GM21717 (cell line): ENCODE measurements at regions not wholly inside any gene's neighbourhood (a gene's known extent, or its start where the extent isn't known, plus 50 kb on each side); places are given as distances from the start of the nearest gene placed in this dataset.

Experiments used
- ATAC-seq: cut with Tn5 transposase; IDR thresholded peaks from one replicate; pipeline ENCODE4 v1.9.1; 2021; ENCODE audit warnings: mild to moderate bottlenecking, moderate library complexity; ENCODE audit not compliant: unreplicated experiment

DNA sequence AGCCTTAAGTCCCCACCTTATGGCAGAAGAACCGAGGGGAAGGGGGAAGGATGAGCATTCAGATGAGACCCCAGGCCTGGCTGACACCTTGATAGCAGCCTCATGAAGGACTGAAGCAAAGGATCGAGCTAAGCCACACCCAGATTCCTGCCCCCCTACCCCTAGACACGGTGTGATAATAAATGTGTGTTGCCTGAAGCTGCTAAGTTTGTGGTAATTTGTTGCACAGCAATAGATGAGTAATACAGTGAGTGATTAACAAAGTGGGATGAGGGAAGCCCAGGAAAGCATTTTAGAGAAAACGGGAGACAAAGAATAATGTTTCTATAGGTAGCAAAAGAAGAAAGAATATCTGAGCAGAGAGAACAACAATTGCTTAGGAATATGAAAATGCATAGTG, 404.2 kb downstream of the MID1IP1 start:
- no peak for ATAC-seq

DNA sequence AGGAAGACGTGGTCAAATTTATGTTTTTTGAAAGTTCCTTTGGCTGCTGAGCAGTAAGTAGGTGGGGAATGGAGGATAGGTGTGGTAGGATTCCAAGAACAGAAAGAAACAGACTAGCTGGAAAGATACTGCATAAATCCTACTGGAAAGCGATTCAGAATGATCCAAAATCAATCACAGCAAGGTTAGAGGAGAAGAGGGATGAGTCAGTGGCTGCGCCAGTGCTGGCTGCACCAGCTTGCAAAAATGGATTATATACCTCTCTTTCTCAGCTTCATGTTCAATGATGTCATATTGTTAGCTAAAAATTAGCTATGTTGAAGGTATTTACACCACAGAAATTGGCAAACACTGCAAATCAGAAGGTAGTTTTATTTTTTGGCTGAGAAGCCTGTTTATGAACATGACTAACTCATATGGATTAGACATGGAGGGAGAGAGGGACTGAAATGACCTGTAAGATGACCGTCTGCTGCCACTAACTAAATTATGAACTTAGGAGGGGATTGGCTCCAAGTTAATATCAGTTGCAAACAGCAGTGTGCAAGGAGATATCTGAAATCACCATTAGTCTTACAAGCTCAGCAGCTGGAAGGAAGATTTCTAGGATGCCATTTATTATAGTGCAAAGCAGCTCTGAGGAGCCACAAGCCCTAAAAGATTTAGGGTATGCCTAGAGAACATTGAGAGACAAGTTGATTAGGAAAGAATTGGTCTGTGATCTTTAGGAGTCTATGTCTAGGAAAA, 405.3 kb downstream of the MID1IP1 start:
- no peak for ATAC-seq

DNA sequence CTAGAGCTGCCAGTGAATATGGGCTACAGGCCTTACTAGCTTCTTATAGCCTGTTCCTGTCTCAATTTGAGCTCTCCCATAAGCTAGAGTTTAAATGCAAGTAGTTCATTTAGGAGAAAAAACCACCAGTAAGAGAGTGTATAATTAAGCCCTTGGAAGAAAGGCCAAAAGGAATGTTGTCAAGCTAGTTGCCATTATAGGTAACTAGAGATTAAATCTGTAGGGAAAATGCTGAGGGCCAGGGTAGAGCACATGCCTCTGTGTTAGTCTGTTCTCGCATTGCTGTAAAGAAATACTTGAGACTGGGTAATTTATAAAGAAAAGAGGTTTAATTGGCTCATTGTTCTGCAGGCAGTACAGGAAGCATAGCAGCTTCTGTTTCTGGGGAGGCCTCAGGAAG, 410.2 kb downstream of the MID1IP1 start:
- ATAC-seq = no peak

DNA sequence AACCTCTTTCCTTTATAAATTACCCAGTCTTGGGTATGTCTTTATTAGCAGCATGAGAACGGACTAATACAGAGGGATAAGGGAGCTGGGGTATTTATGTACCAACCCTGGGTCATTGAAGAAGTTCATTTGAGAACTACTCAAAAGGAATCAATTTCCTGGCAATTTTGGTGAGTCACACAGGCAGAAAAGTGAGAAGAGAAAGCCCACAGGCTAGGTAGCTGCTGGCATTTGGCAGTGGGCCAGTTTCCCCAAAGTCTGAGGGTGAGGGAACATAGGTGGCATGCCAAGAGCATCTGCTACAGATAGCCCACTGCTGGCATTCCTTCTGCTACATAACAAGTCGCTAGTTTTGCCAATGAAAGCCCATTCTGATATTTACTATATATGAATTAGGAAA, 411.2 kb downstream of the MID1IP1 start:
- no peak for ATAC-seq

DNA sequence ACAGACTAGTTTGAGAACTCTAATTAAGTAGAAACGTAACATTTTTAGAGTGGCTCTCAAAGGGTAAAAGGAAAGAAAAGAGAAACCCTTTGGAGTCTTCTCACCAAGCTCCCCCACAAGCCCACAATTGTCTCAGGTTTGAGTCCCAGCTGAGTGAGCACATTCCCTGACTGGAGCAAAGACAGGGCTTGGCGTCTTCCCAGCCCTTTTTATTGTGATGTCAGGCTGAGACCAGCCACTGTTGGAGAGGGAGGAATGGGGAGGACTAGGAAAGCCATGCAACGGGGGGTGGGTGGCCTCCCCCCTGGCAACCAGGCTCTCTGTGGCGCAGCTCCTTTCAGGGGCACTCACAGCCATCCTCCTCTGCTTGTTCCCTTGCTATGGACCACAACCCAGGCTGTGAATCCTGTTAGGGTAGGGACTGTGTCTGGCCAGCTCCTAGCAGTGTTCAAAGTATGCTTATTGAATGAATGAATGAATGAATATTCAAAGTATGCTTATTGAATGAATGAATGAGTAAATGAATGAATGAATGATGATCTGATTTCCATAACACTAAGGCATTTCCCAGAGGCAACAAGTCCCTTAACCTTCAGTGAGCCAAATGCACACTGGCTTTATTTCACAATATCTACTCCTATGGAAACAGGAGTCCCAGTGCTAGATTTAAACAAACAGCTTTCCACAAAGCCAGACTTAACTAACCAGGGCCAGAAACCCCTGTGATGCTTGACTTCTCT, 413.3 kb downstream of the MID1IP1 start:
- ATAC-seq = no peak

DNA sequence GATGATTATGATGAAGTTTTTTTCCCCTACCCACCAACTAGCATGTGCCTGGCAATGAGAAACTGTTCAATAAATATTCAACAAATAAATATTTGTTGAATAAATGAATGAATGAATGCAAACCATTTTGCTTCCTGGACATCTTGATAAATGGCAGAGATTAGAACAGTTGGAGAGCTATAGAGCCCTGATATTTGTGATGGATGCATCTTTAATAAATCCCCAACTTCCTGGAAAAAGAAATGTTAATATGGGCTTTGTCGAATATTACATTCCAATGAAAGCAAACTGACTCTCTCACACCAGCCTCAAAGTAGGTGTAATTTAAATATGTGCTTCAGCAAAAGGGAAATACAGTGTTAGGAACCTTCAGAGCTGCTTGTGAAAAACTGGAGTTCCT, 419.7 kb downstream of the MID1IP1 start:
- ATAC-seq = no peak

DNA sequence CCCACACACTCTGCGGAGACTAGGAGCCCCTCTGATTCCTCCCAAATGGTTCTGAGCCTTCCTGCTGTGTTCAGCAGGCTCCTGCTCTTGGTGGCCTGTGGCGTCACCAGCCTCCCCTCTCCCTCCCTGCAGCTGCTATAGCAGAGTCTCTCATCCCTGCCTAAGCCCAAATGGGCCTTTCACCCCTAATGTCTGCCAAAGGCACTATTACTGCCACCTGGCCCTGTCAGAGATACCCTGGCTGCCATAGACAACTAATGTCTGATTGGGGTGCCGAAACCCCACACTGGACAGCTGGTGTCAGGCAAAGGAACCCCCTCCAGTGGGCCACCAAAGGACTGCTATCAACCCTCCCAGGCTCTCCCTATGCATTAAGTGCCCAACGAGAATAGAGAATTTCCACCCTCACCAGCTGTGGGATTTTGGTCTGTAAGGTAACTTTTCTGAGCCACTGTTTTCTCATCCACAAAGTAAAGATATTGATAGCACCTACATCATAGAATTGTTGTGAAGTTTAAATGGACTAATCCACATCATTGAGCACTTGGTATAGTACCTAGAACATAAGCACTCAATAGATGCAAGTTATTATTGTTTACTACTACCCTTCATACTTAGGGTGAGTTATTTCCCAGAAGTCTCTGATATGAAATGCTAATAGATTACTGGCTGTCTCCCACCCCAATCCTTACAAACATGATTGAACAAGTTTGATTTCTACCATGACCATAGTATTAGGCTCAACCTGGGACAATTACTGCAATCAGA, 421.3 kb downstream of the MID1IP1 start:
- ATAC-seq = no peak

DNA sequence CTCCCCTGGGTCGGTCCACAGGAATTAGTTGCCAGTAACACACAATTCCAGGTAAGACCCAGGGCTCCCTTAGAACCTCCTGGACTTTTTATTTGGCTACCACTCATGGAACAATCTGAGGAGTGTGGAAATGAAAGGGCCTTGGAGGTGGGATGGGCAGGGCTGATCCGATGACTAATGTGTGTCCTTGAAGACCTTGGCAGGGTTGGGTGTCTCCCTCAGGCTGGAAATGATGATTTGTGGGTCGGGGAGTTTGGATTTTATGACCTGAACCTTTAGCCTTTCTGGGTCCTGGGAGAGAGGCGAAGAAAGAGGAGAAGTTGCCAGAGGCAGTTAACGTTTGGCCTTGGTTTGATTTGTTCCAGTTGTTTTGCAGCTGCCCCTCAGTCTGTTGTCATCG, 425.0 kb downstream of the MID1IP1 start:
- ATAC-seq = no peak

DNA sequence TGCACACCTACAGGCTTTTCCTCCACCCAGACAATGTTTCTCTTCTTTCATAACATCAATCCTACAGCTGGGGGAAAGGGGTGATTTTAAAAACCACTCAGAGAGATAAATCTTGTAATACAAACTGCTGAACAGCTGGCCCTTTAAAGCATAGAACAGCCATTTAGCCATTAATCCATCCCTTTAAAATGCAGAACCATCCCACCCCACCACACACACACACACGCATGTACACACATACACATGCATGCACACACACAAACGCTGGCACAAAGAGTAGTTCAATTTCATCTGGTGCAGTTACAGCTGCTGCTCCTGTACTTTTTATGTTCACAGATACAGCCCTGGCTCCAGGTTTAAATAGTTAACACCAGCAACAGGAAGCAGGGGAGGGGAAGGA, 426.1 kb downstream of the MID1IP1 start:
- ATAC-seq = no peak

DNA sequence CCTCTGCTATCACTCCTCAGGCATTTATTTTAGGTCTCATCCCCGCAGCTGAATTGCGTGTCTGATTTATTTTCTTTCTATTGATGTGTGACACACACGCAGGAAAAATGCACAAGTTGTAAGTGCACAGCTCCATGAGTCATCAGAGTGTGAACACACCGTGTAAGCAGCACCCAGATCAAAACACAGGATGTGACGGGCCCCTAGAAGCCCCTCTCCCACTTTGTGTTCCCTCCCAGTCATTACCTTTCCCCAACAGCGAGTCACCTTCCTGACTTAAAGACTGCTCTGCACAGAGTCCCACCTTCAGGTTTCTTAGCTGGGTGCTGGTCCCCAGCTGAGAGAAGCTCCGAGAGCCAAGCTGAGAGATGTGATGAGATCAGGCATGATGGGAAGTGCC, 436.7 kb downstream of the MID1IP1 start:
- ATAC-seq = no peak

DNA sequence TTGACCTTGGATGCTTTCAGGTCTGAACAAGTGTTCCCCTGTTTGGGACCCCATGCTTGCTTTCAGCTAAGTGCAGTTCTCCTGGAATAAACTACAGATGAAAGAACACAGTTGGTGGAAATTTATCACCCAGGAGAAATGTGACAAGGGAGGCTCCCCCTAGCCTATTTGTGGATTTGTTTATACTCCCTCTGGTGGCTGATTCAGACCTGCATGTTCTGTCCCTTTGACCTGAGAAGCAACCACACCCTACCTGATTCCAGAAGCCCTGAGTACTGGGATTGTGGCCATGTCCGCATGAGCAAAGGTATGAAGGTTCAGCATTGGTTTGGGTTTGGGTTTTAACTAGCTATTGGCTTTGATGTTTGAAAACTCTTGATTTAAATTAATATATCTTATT, 440.9 kb downstream of the MID1IP1 start:
- ATAC-seq = no peak

DNA sequence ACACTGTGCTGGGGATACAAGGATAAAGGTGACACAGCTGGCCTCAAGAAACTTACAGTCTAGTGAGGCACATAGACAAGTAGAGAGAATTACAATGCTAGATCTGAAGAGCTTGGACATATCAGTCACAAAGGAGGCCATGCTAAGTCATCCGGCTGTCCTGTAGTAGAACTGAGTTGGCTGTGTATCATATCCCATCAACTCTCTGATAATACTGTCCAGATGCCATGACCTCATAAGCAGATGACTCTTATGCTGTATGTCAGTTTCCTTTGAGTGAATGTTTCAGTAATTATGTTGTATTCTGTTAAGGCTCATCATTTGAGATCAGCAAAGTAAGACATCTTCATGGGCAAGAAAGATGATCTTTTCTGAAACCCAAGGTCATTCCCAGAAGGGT, 442.9 kb downstream of the MID1IP1 start:
- ATAC-seq = no peak

DNA sequence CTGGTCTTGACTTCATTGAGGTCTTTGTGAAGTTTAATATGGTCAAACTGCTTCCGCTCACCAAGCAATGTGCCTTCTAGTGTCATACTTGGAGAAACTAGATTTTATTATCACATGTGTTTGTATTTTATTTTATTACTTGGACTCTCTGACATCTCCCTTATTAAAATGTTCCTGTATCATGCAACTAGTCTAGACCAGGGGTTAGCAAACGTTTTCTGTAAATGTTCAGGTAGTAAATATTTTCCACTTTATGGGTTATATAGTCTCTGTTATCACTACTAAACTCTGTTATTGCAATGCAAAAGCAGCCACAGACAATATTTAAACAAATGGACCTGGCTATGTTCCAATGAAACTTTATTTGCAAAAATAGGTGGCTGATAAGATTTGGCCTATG, 443.8 kb downstream of the MID1IP1 start:
- no peak for ATAC-seq

DNA sequence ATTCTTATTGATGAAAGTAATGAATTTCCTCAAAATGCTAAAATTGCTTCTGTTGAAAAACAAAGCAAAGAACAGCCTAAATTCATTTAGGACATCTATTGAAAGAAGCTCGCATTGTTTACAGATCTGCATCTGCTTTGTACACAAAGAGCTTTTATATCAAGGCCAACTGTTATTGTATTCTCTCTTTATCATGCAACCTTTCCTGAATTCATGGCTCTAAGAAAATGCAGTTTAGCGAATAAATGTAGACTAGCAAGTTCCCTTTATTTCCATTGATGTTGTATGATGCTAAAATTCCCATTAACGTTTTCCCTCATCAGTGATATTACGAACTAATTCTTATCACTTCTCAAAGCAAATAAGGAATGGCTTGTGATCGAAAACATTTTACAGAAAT, 446.3 kb downstream of the MID1IP1 start:
- no peak for ATAC-seq

DNA sequence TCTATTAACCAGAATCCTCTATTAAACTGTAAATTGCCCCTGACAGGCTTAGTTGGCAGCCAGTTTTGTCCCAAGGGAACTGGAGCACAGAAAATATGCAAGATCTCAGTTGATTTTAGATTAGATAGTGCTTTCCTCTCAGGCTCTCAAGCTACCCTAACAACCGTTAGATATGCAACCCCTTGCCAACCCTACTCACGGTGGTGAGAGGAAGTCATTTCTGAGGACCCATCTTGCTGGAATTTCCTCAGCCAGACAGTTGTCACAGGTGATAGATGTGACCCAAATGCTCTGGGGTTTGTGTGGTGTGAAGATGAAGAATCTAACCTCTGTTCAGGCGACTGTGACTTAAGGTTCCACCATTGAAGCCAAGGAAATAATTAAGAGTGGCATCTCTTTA, 447.1 kb downstream of the MID1IP1 start:
- no peak for ATAC-seq

DNA sequence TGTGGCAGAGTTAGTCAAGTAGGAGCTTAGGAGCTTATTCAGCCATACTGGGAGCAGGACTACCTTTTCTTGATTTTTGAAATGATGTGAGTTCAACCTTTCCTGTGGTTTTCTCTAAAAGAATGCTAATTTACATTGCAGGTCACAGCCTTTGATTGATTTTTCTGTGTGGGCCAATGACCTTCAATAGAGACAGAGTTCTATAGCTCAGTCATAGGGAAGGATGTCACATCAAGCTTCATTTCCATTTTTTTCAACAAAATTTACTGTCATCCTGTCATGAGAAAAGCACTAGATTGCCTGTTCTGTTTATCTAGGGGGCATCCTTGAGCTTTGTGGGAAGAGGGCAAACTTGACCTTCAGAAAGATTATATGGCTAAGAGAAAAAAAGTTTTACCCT, 448.7 kb downstream of the MID1IP1 start:
- no peak for ATAC-seq

DNA sequence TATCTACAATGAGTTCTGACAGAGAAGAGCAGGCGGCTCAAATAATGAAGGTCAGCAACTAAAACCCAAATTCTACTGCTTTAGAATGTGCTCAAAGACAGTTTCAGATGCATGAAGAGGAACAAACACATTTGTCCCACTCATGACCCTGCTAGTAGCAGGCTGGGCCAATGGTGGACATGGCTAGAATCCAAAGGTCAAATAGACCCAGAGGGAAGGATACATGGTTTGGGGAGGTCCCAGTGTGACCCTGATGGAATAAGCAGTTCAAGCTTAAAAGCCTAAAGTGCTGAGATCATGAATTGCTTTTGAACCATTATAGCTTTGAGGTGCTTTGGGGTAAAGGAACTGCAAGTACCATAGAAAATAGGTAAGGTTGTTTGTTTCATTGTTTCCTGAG, 450.7 kb downstream of the MID1IP1 start:
- ATAC-seq = no peak

DNA sequence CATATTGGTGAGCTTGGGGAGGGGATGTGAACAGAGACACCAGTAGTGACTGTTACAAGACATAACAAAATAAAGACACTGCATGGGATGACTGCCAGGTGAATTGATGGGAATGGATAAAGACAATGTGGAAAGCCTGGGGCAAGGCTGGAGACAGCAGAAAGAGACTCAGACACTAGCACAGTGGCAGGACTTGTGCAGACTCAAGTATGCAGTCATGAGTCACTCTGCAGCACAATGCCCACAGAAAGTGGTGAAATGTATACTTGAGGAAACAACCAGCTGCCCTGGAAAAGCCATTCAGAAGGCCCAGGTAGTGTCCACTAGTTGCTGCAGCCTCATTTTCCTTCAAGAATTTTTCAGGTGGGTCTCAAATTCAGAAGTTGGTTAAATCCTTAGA, 452.3 kb downstream of the MID1IP1 start:
- no peak for ATAC-seq

DNA sequence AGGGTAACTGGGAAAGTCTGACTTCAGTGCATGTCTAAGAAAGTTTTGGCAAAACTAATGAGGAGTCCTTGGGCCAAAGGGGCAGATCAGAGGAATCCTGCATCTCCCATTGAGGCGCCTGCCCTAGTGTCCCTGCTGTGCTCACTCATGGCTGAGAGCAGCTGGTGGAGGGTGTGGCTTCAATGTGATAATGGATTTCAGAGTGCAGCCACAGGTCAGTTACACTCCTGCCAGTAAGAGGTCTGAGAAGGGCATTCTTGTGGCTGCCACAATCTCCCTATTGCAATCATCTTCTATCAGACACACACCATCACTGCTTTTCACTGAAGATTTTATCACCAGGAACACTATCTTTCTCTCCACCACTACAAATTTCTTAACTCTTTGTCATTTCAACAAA, 457.1 kb downstream of the MID1IP1 start:
- ATAC-seq = no peak

DNA sequence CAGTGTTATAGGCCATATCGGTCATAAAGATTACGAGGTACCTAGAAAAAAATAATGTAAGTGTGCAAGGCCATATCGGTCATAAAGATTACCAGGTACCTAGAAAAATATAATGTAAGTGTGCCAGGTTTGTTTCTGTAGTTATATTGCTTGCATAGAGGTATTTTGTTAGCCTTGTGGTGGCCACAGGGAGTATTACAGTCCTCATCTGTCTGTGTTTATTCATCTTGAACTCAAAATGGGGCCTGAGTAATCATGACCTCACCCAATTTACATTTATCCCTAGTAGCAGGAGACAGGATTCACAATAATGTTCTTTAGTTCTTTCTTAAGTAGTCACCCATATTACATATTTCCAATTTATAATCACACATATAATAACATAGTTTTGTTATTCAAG, 459.7 kb downstream of the MID1IP1 start:
- ATAC-seq = no peak

DNA sequence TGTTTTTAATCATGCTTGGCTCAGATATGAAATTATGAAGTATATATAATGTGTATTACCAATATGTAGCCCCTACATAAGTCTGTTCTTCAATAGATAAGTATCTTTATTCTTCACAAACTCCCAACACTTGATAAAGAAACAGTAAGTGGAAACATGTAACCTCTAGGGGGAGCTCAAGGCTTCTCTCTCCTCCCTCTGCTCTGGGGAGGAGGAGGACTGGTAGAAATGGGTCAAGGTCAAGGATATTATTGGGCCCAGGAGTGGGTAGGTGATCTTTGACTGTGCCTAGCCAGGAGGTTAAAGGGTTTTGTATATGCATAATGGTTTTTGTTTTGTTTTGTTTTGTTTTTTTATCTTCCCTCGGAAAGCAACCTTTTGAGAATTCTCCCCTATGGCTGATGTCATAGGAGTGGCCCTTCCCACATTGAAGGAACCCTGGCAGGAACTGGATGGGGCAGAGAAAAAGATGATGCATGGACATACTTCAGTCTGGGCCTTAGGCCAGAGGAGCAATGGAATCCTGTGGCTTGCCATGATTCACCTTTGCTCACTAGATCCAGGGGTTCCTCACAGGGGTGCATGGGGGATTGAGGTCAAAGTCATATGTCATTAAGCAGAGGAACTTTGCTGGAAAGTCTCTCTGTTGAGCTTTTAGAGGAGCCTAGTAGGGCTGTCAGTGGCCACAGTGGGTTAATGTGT, 460.3 kb downstream of the MID1IP1 start:
- no peak for ATAC-seq
